Pancreas (tissue), 10 donors: ENCODE measurements at regions not wholly inside any gene's neighbourhood (a gene's known extent, or its start where the extent isn't known, plus 50 kb on each side); places are given as distances from the start of the nearest gene placed in this dataset.
A peak's percentile ranks its signal among the peaks of the same experiment; 100 is the strongest.

ENCODE experiments used
- ATAC-seq, 4 donors: fragments of 200-7000 bp; cut with Tn5 transposase; one replicate each; pipeline versions ENCODE4 v1.8.0 to v1.9.1; 2020; ENCODE audit warnings: mild to moderate bottlenecking in 4 of 4, moderate library complexity in 4 of 4
- DNase-seq, 6 donors: peaks; one replicate each; pipeline ENCODE4 v3.0.0-alpha.2; 2020
- FAIRE-seq: peaks from 2 replicates; lab custom pipeline; 2012; peaks lifted over from hg19 to GRCh38; lab: Jason Lieb, UNC
- H3K27ac ChIP-seq, 4 donors: fragments of 200-600 bp; sonication (generic); 1 replicate in 3 of 4; 2 replicates in 1 of 4; pipeline versions ENCODE4 v1.5.0 to v1.8.0; 2020
- H3K27me3 ChIP-seq, 4 donors: fragments of 200-600 bp; one replicate each; pipeline ENCODE4 v1.8.0; 2021
- H3K36me3 ChIP-seq, 3 donors: fragments of 200-600 bp; sonication (generic) in 1 of 3; one replicate each; pipeline versions ENCODE4 v1.5.0 to v1.8.0; 2020 to 2021
- H3K4me1 ChIP-seq, 3 donors: fragments of 200-600 bp; one replicate each; pipeline ENCODE4 v1.8.0; 2021
- H3K4me3 ChIP-seq, 4 donors: fragments of 200-600 bp; sonication (generic) in 2 of 4; one replicate each; pipeline versions ENCODE4 v1.5.0 to v1.8.0; 2020 to 2021
- H3K9me3 ChIP-seq, 4 donors: fragments of 200-600 bp; one replicate each; pipeline ENCODE4 v1.8.0; 2021
- whole genome bisulfite sequencing, 2 donors: extraction: QIAGEN DNeasy Blood & Tissue Kit; methylation state at CpG; one replicate each; pipeline ENCODE4 v1.1.7; 2013; 5-methylcytosine and 5-hydroxymethylcytosine counted together
- intact Hi-C, 3 donors: fragments of 100-400 bp; cut with DNase I; formaldehyde crosslinking; loops; one replicate each; pipeline versions ENCODE4 v1.11.1 to v1.14.2; 2022
- TF ChIP-seq, protein P1 (sequence below), 4 donors: fragments of 200-600 bp; sonication (generic) in 3 of 4; IDR thresholded peaks; one replicate each; pipeline versions ENCODE4 v1.5.0 to v1.8.0; 2021; ENCODE audit warnings: antibody characterized with exemption in 4 of 4
- donor health status: healthy with polysubstance abuse.
- donor health status: DM: no; HTN: no; CAD: no; lungs with moderate emphysema.
- donor health status: DM: no; HTN: no; CAD: no.
- donor health status: control.
- donor health status: control.
- donor health status: Bipolar disorder and iron deficiency.
- donor health status: DM: yes; HTN: yes; CAD: no.
- donor health status: DM: no; HTN: no; CAD: no.
- donor health status: DM: no; HTN: no; CAD: no.
- donor health status: DM: yes; HTN: yes; CAD: no.

DNA sequence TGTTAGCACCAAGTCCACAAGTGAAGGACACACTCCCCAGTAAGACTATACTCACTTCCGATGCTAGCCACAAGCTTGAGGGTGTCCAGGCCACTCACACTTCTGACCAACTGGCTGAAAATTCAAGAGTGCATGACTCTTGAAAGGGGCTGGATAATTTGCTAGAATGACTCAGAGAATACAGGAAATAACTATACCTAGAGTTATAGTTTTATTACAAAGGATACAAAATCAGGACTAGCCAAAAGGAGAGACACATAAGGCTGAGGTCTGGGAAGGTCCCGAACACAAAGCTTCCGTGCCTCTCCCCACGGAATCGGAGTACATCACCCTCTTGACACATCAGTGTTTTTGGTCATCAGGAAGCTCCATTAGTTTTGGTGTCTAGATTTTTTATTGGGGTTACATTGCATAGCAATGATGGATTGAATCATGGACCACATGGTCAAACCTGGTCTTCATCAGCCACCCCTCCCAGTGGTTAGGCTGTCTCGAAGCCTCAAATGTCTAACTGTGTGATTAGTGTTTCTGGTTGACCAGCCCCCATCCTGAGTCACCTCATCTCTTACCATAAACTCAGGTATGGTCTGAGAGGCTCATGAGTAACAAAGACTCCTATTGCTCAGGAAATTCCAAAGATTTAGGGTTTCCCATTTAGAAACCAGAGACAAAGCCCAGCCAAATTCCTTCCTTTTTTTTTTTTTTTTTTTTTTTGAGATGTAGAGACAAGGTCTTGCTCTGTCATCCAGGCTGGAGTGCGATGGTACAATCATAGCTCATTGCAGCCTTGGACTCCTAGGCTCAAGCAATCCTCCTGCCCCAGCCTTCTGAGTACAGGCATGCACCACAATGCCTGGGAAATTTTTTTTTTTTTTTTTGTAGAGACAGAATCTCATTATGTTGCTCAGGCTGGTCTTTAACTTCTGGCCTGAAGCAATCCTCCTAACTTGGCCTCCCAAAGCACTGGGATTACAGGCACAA lies 472.0 kb upstream of the TBX3 start:
- Histone ChIP-seq H3K9me3 (no peaks in the 10 kb centered on the region), H3K27me3 (no peaks in the 10 kb centered on the region), H3K4me3 (no peak overlapping the region), H3K4me1 (no peaks in the 10 kb centered on the region), H3K36me3 (no peaks in the 10 kb centered on the region), H3K27ac (no peak overlapping the region)
- TF ChIP-seq, protein P1, sequence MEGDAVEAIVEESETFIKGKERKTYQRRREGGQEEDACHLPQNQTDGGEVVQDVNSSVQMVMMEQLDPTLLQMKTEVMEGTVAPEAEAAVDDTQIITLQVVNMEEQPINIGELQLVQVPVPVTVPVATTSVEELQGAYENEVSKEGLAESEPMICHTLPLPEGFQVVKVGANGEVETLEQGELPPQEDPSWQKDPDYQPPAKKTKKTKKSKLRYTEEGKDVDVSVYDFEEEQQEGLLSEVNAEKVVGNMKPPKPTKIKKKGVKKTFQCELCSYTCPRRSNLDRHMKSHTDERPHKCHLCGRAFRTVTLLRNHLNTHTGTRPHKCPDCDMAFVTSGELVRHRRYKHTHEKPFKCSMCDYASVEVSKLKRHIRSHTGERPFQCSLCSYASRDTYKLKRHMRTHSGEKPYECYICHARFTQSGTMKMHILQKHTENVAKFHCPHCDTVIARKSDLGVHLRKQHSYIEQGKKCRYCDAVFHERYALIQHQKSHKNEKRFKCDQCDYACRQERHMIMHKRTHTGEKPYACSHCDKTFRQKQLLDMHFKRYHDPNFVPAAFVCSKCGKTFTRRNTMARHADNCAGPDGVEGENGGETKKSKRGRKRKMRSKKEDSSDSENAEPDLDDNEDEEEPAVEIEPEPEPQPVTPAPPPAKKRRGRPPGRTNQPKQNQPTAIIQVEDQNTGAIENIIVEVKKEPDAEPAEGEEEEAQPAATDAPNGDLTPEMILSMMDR (IDR thresholded peaks at IDR 0.05), result no peak
- DNase-seq (no peak), FAIRE-seq (no peak), ATAC-seq (peak in 1 of 4 donors; percentile 27)
- 68 to 83% methylated on average over 7 of the region's 7 CpGs for WGBS, 2 donors
- intact Hi-C loops, result no loop called here

DNA sequence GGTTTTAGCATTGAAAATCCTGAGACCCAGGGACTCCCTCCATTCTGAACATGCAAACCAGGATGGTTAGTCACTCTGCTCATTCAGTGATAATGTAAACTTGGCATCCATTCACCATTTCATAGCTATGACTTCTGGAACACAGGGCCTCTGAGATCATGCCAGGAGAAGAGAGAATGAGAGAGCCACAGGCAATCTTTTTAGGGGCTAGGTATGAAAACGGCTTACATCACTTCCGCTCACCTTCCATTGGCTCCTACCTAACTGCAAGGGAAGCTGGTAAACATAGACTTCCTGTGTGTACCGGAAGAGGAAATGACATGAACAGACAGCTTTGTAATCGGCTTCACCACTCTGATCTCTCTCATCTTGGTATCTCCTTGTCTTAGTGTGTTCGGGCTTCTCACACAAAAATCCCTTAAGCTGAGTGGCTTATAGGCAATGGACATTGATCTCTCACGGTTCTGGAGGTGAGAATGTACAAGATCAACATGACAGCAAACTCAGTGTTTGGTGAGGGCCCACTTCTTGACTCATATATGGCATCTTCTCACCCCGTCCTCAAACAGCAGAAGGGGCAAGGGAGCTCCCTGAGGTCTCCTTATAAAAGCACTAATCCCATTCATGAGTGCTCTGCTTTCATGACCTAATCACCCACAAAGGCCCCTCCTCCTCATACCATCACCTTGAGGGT lies 465.9 kb upstream of the TBX3 start:
- Histone ChIP-seq H3K27me3 (no peaks in the 10 kb centered on the region), H3K4me3 (no peak overlapping the region), H3K27ac (no peak overlapping the region), H3K36me3 (no peaks in the 10 kb centered on the region), H3K4me1 (no peaks in the 10 kb centered on the region), H3K9me3 (no peaks in the 10 kb centered on the region)
- ATAC-seq, result no peak
- no peak for FAIRE-seq
- WGBS, 2 donors, result 71 to 73% methylated on average over 7 of the region's 7 CpGs
- TF ChIP-seq, protein P1 (IDR thresholded peaks at IDR 0.05), result no peak
- DNase-seq, result no peak
- intact Hi-C loops, result no loop called here

GRCh38 chr12:115149279-115149678 lies 465.3 kb upstream of the TBX3 start:
- Histone ChIP-seq H3K36me3 (no peaks in the 10 kb centered on the region), H3K27me3 (no peaks in the 10 kb centered on the region), H3K27ac (no peak overlapping the region), H3K4me1 (no peaks in the 10 kb centered on the region), H3K4me3 (no peak overlapping the region), H3K9me3 (no peaks in the 10 kb centered on the region)
- TF ChIP-seq, protein P1 (IDR thresholded peaks at IDR 0.05), result no peak
- DNase-seq (no peak), ATAC-seq (no peak), FAIRE-seq (peak; percentile 17)
- 78 to 81% methylated on average over 2 of the region's 2 CpGs for WGBS, 2 donors
- intact Hi-C loops, result no loop called here

GRCh38 chr12:115147916-115148315 lies 463.9 kb upstream of the TBX3 start:
- intact Hi-C loops, result no loop called here
- TF ChIP-seq, protein P1 (IDR thresholded peaks at IDR 0.05), result no peak
- H3K4me1 ChIP-seq, result no peaks in the 10 kb centered on the region
- H3K4me3 ChIP-seq, result no peak overlapping the region
- H3K9me3 ChIP-seq, result no peaks in the 10 kb centered on the region
- ATAC-seq, result no peak
- H3K36me3 ChIP-seq, result no peaks in the 10 kb centered on the region
- FAIRE-seq, result no peak
- no peaks in the 10 kb centered on the region for H3K27me3 ChIP-seq
- no peak for DNase-seq
- H3K27ac ChIP-seq, result no peak overlapping the region
- 65 to 74% methylated on average over 2 of the region's 2 CpGs for WGBS, 2 donors
